B cell (primary cell): ENCODE measurements at regions not wholly inside any gene's neighbourhood (a gene's known extent, or its start where the extent isn't known, plus 50 kb on each side); places are given as distances from the start of the nearest gene placed in this dataset.

Experiments
- ATAC-seq: fragments of 200-7000 bp; cut with Tn5 transposase; one replicate; pipeline ENCODE4 v1.10.0; 2021; ENCODE audit warnings: low read depth, mild to moderate bottlenecking, moderate number of reproducible peaks, moderate library complexity
- CTCF ChIA-PET: fragments of 350-600 bp; sonication (Branson Sonifier 250); formaldehyde crosslinking; loops from one replicate; lab custom pipeline; 2021; ENCODE audit warnings: antibody characterized with exemption, inconsistent platforms; lab: Charles Lee
- POLR2A ChIA-PET: fragments of 350-600 bp; sonication (Branson Sonifier 250); formaldehyde crosslinking; loops from one replicate; lab custom pipeline; 2021; ENCODE audit warnings: antibody characterized with exemption; lab: Charles Lee
- DNase-seq: peaks from one replicate; pipeline ENCODE4 v3.0.0; 2013
- H2AFZ ChIP-seq: 2 replicates; pipeline ENCODE4 v1.6.1; 2012; ENCODE audit warnings: mild to moderate bottlenecking, low read depth, low read length; ENCODE audit not compliant: insufficient read depth, poor library complexity, severe bottlenecking
- H3K27ac ChIP-seq, 2 donors: 1 replicate in 1 of 2; 2 replicates in 1 of 2; pipeline ENCODE4 v1.5.1; 2012 to 2013; ENCODE audit warnings: low read length in 2 of 2, mild to moderate bottlenecking in 2 of 2, moderate library complexity in 1 of 2
- H3K27me3 ChIP-seq, 4 experiments: fragments of 200-600 bp in 1 of 4; sonication (generic) in 1 of 4; replicated peaks in 1 of 4; 1 replicate in 2 of 4; 2 replicates in 2 of 4; pipeline versions ENCODE4 v1.6.1 to v1.7.0; 2013 to 2016; ENCODE audit warnings: low read length in 3 of 4, mild to moderate bottlenecking in 2 of 4, mixed read lengths in 1 of 4, moderate library complexity in 1 of 4; ENCODE audit not compliant: insufficient read depth in 4 of 4, control insufficient read depth in 3 of 4; ENCODE audit errors: control extremely low read depth in 1 of 4
- H3K36me3 ChIP-seq, 2 experiments: replicated peaks in 1 of 2; 1 replicate in 1 of 2; 2 replicates in 1 of 2; pipeline versions ENCODE4 v1.6.1 to v1.7.1; 2013; ENCODE audit warnings: low read length in 1 of 2; ENCODE audit not compliant: insufficient read depth in 2 of 2, control insufficient read depth in 1 of 2; ENCODE audit errors: control extremely low read depth in 1 of 2, extremely low read depth in 1 of 2
- H3K4me1 ChIP-seq, 2 donors: fragments of 200-600 bp in 1 of 2; sonication (generic) in 1 of 2; 1 replicate in 1 of 2; 2 replicates in 1 of 2; pipeline versions ENCODE4 v1.5.1 to v1.6.1; 2013 to 2017; ENCODE audit warnings: low read length in 2 of 2; ENCODE audit not compliant: control insufficient read depth in 2 of 2, insufficient read depth in 2 of 2
- H3K4me2 ChIP-seq: replicated peaks from 2 replicates; pipeline ENCODE3; 2012; ENCODE audit warnings: mild to moderate bottlenecking, low read depth, low read length; ENCODE audit not compliant: poor library complexity, severe bottlenecking
- H3K4me3 ChIP-seq, 5 experiments: fragments of 200-600 bp in 1 of 5; sonication (generic) in 1 of 5; 1 replicate in 3 of 5; 2 replicates in 2 of 5; pipeline versions ENCODE4 v1.5.1 to v1.7.0; 2011 to 2016; ENCODE audit warnings: low read length in 4 of 5, mild to moderate bottlenecking in 4 of 5, low read depth in 2 of 5, control low read depth in 1 of 5, moderate library complexity in 1 of 5; ENCODE audit not compliant: insufficient read depth in 1 of 5; ENCODE audit errors: control extremely low read depth in 1 of 5, extremely low read depth in 1 of 5
- H3K79me2 ChIP-seq: fragments of 200-600 bp; sonication (generic); one replicate; pipeline ENCODE4 v1.6.0; 2016; ENCODE audit warnings: low read length; ENCODE audit not compliant: control insufficient read depth, insufficient read depth
- H3K9ac ChIP-seq: fragments of 200-600 bp; sonication (generic); 2 replicates; pipeline ENCODE4 v1.6.1; 2017; ENCODE audit warnings: mild to moderate bottlenecking, low read length, moderate library complexity
- H3K9me3 ChIP-seq, 3 donors: one replicate each; pipeline versions ENCODE4 v1.6.1 to v1.7.1; 2013; ENCODE audit warnings: low read length in 2 of 3; ENCODE audit not compliant: control insufficient read depth in 2 of 3, insufficient read depth in 1 of 3; ENCODE audit errors: control extremely low read depth in 1 of 3
- H4K20me1 ChIP-seq: 2 replicates; pipeline ENCODE4 v1.6.0; 2012; ENCODE audit warnings: mild to moderate bottlenecking, low read length; ENCODE audit not compliant: insufficient read depth, control insufficient read depth, poor library complexity, severe bottlenecking
- H3K27ac Mint-ChIP-seq: one replicate; pipeline ENCODE4 v1.8.0; 2021; ENCODE audit warnings: mixed read lengths
- H3K27me3 Mint-ChIP-seq: one replicate; pipeline ENCODE4 v1.8.0; 2021; ENCODE audit warnings: mixed read lengths
- H3K4me1 Mint-ChIP-seq: one replicate; pipeline ENCODE4 v1.8.0; 2021; ENCODE audit warnings: mixed read lengths
- H3K4me3 Mint-ChIP-seq: one replicate; pipeline ENCODE4 v1.8.0; 2021; ENCODE audit warnings: mixed read lengths
- H3K9me3 Mint-ChIP-seq: one replicate; pipeline ENCODE4 v1.8.0; 2022; ENCODE audit warnings: mixed read lengths; ENCODE audit not compliant: insufficient read depth
- EZH2 ChIP-seq: IDR thresholded peaks from 2 replicates; pipeline ENCODE4 v1.6.1; 2012; ENCODE audit warnings: borderline replicate concordance, low read depth, mild to moderate bottlenecking, moderate library complexity, low read length; ENCODE audit not compliant: insufficient read depth, poor library complexity, severe bottlenecking
- WGBS: methylation state at CpG from one replicate; pipeline ENCODE4 v1.1.5; 2013; ENCODE audit warnings: missing lambda C conversion rate; ENCODE audit not compliant: insufficient coverage; 5-methylcytosine and 5-hydroxymethylcytosine counted together
- intact Hi-C: fragments of 100-400 bp; cut with micrococcal nuclease; formaldehyde crosslinking; loops from one replicate; pipeline ENCODE4 v1.10.0; 2022
- TF ChIP-seq, protein P1 (sequence below): fragments of 200-600 bp; IDR thresholded peaks from one replicate; pipeline ENCODE4 v1.8.0; 2022; ENCODE audit warnings: antibody characterized with exemption, mild to moderate bottlenecking

DNA sequence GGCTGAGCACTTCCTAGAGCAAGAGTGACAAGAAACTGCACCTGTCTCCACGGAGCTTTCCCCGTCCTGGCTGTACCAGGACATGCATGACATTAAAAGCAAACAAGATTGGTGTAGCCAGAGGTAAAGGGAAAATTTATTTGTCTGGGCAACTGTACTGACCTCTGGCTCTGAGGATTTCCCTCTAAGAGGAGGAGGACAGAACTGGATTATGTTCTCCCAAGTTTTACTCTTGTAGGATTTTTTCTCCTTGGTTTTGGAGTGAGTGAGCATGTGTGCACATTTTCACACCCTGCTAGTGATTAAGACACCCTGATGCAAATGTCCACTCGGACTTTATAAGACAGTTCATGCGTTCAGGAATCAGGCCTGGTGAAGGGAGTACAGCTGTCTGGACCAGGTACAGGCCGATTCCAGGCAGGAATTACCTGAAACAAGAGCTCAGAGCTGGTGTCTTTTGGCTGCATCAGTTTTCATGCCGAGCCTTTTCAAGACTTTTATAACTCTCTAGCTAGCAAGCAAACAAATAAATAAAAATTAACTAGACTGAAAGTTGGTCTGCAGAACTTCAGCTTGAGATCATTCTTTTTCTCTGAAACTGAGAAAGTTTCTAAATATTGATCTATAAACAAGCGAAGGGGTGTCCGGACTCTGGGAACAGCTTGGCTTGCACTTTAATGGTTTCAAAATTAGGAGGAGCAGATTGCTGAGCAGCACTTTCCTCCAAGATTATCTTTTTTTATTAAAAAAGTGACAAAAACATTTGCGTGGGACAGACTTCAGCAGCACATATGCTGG, 51.3 kb upstream of the SPRY1 start:
- H3K27ac ChIP-seq: no peak overlapping the region
- no peak overlapping the region for H2AFZ ChIP-seq
- Mint-ChIP-seq H3K4me3 (no peak overlapping the region), H3K27me3 (peaks cover 14% of the 10 kb centered on the region), H3K4me1 (no peaks in the 10 kb centered on the region), H3K9me3 (no peaks in the 10 kb centered on the region), H3K27ac (no peak overlapping the region)
- no peaks in the 10 kb centered on the region for H3K27me3 ChIP-seq
- no peaks in the 10 kb centered on the region for H3K36me3 ChIP-seq
- H3K9ac ChIP-seq: no peak overlapping the region
- H4K20me1 ChIP-seq: no peaks in the 10 kb centered on the region
- 94% methylated on average over 2 of the region's 9 CpGs for WGBS
- H3K9me3 ChIP-seq: no peaks in the 10 kb centered on the region
- no peaks in the 10 kb centered on the region for H3K79me2 ChIP-seq
- TF ChIP-seq EZH2: no peak
- TF ChIP-seq, protein P1, sequence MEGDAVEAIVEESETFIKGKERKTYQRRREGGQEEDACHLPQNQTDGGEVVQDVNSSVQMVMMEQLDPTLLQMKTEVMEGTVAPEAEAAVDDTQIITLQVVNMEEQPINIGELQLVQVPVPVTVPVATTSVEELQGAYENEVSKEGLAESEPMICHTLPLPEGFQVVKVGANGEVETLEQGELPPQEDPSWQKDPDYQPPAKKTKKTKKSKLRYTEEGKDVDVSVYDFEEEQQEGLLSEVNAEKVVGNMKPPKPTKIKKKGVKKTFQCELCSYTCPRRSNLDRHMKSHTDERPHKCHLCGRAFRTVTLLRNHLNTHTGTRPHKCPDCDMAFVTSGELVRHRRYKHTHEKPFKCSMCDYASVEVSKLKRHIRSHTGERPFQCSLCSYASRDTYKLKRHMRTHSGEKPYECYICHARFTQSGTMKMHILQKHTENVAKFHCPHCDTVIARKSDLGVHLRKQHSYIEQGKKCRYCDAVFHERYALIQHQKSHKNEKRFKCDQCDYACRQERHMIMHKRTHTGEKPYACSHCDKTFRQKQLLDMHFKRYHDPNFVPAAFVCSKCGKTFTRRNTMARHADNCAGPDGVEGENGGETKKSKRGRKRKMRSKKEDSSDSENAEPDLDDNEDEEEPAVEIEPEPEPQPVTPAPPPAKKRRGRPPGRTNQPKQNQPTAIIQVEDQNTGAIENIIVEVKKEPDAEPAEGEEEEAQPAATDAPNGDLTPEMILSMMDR: no peak
- H3K4me3 ChIP-seq: no peak overlapping the region
- CTCF ChIA-PET: no interaction called here
- H3K4me2 ChIP-seq: no peak overlapping the region
- DNase-seq (no peak), ATAC-seq (no peak)
- intact Hi-C loops: no loop called here
- POLR2A ChIA-PET: no interaction called here
- no peaks in the 10 kb centered on the region for H3K4me1 ChIP-seq

GRCh38 chr4:123345935-123346300, 50.7 kb upstream of the SPRY1 start:
- ChIA-PET POLR2A (no interaction called here), CTCF (no interaction called here)
- H2AFZ ChIP-seq: no peak overlapping the region
- intact Hi-C loops: no loop called here
- H3K9ac ChIP-seq: no peak overlapping the region
- WGBS: no CpG with 5 or more reads among the region's 3 CpGs
- no peak overlapping the region for H3K4me3 ChIP-seq
- no peak overlapping the region for H3K4me2 ChIP-seq
- ATAC-seq (no peak), DNase-seq (no peak)
- no peaks in the 10 kb centered on the region for H3K27me3 ChIP-seq
- H3K4me1 ChIP-seq: no peaks in the 10 kb centered on the region
- Mint-ChIP-seq H3K27ac (no peak overlapping the region), H3K9me3 (no peaks in the 10 kb centered on the region), H3K4me3 (no peak overlapping the region), H3K27me3 (peaks cover 14% of the 10 kb centered on the region), H3K4me1 (no peaks in the 10 kb centered on the region)
- H4K20me1 ChIP-seq: no peaks in the 10 kb centered on the region
- no peak overlapping the region for H3K27ac ChIP-seq
- no peak for TF ChIP-seq EZH2
- TF ChIP-seq, protein P1: no peak
- H3K79me2 ChIP-seq: no peaks in the 10 kb centered on the region
- no peaks in the 10 kb centered on the region for H3K36me3 ChIP-seq
- H3K9me3 ChIP-seq: no peaks in the 10 kb centered on the region
